ENCODE measurements at regions not wholly inside any gene's neighbourhood (a gene's known extent, or its start where the extent isn't known, plus 50 kb on each side); places are given as distances from the start of the nearest gene placed in this dataset.

DNA sequence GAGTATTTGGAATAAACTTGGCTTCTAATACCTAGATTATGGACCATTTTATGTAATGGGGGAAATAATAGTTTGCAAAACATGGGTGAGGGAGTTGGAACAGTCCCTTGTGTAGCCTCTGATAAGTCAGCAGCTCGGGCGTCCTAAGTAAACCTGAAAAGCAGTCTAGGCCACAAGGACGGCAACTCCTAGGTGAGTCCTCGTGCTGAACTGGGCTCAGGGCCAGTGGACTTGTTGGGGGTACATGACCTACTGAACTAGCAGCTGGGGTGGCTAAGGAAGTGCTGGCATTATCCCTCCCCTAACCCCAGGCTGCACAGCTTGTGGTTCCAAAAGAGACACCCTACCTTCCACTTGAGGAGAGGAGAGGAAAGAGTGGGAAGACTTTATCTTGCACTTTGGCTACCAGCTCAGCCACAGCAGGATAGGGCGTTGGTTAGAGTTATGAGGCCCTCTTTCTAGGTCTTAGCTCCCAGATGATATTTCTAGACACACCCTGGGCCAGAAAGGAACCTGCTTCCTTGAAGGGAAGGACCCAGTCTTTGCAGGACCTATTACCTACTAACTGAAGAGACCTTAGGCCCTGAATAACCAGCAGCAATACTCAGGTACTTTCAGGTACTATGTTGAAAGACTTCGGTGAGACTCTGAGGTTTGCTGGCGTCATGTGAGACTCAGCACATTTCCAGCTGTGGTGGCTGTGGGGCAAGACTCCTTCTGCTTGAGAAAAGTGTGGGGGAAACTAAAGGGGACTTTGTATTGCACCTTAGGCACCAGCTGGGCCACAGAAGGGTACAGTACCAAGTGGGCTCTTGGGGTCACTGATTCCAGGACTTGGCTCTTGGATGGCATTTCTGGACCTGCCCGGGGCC is 71.0 kb downstream of the AQP4 start:
- H3K27me3 ChIP-seq = no peaks in the 10 kb centered on the region
- intact Hi-C loops (cut with DNase I; ENCODE audit: low total_unique reads) (no loop called here), in situ Hi-C loops (cut with MboI; ENCODE audit: low sequenced_read_pairs in 4 of 4) (no loop called here)
- TF ChIP-seq POLR2A (IDR thresholded peaks at IDR 0.05) = no peak
- TF ChIP-seq, protein P1, sequence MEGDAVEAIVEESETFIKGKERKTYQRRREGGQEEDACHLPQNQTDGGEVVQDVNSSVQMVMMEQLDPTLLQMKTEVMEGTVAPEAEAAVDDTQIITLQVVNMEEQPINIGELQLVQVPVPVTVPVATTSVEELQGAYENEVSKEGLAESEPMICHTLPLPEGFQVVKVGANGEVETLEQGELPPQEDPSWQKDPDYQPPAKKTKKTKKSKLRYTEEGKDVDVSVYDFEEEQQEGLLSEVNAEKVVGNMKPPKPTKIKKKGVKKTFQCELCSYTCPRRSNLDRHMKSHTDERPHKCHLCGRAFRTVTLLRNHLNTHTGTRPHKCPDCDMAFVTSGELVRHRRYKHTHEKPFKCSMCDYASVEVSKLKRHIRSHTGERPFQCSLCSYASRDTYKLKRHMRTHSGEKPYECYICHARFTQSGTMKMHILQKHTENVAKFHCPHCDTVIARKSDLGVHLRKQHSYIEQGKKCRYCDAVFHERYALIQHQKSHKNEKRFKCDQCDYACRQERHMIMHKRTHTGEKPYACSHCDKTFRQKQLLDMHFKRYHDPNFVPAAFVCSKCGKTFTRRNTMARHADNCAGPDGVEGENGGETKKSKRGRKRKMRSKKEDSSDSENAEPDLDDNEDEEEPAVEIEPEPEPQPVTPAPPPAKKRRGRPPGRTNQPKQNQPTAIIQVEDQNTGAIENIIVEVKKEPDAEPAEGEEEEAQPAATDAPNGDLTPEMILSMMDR (IDR thresholded peaks at IDR 0.05 in 4 of 5, conservative IDR thresholded peaks at IDR 0.05 in 1 of 5) = no peak
- H3K4me3 ChIP-seq = no peak overlapping the region
- no peaks in the 10 kb centered on the region for H3K9me3 ChIP-seq
- no peak for ATAC-seq
- no peak overlapping the region for H3K27ac ChIP-seq
- no peaks in the 10 kb centered on the region for H3K36me3 ChIP-seq
- no peak for DNase-seq
- no peaks in the 10 kb centered on the region for H3K4me1 ChIP-seq

DNA sequence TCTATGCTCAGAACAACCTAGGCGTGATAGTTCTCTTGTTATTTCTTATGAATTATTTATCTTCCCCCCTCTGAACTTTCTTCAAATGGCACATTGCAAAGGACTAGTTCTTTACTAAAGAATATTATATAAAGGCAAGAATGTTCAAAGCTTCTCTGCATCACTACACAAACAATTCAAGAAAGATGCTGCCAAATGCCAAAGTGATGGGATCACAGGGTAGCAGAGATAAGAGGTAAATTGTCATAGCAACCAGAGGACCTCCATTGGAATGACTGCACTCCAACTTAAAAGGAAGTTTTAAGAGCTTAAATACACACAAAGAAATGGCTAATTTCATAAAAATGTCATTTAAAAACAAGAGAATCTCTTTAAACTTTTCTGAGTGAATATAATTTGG is 72.8 kb downstream of the AQP4 start:
- no peaks in the 10 kb centered on the region for H3K36me3 ChIP-seq
- no peaks in the 10 kb centered on the region for H3K4me1 ChIP-seq
- H3K9me3 ChIP-seq = no peaks in the 10 kb centered on the region
- in situ Hi-C loops (cut with MboI; ENCODE audit: low sequenced_read_pairs in 4 of 4) = no loop called here
- H3K4me3 ChIP-seq = no peak overlapping the region
- intact Hi-C loops (cut with DNase I; ENCODE audit: low total_unique reads) = no loop called here
- ATAC-seq (no peak), DNase-seq (no peak)
- H3K27ac ChIP-seq = no peak overlapping the region
- H3K27me3 ChIP-seq = no peaks in the 10 kb centered on the region
- TF ChIP-seq, protein P1 (IDR thresholded peaks at IDR 0.05 in 4 of 5, conservative IDR thresholded peaks at IDR 0.05 in 1 of 5) = no peak
- TF ChIP-seq POLR2A (IDR thresholded peaks at IDR 0.05) = no peak

DNA sequence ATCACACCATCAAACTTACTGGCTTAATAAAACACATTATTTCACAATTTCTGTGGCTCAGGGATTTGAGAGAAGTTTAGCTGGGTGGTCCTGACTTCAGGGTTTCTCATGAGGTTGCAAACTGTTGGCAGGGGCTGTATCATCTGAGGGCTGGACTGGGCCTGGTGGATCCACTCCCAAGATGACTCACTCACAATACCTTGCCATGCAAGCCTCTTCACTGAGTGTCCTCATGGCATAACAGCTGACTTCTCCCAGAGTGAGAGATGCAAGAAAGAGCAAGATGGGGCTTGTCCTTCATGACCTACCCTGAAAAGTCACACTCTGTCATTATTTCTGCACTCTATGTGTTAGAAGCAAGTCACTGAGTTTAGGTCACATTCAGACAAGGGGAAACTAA is 73.8 kb downstream of the AQP4 start:
- no peak for TF ChIP-seq POLR2A (IDR thresholded peaks at IDR 0.05)
- TF ChIP-seq, protein P1 (IDR thresholded peaks at IDR 0.05 in 4 of 5, conservative IDR thresholded peaks at IDR 0.05 in 1 of 5) = no peak
- ATAC-seq (no peak), DNase-seq (no peak)
- Histone ChIP-seq H3K27me3 (no peaks in the 10 kb centered on the region), H3K4me1 (no peaks in the 10 kb centered on the region), H3K27ac (no peak overlapping the region), H3K4me3 (no peak overlapping the region), H3K36me3 (no peaks in the 10 kb centered on the region), H3K9me3 (no peaks in the 10 kb centered on the region)
- intact Hi-C loops (cut with DNase I; ENCODE audit: low total_unique reads) = no loop called here
- in situ Hi-C loops (cut with MboI; ENCODE audit: low sequenced_read_pairs in 4 of 4) = no loop called here

DNA sequence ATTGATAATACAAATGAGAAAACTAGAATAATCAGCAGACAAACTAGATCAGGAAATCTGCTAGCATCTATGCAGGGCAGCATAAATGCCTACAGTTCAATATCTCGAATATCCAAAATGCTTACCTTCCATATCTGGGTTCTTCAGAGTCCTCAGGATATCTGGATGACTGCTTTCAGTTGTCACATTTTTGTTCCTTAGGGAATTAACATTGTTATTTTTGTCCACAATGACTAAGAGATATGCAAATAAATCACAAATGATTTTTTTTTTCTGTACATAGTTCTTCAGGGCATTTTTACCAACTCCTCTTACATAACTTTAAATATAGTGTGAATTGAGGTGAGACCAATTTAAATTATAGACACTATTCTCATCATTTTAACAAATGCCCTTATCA is 80.9 kb downstream of the AQP4 start:
- Histone ChIP-seq H3K36me3 (no peaks in the 10 kb centered on the region), H3K4me3 (no peak overlapping the region), H3K27me3 (peaks cover 0 to 2% (median 0%) of the 10 kb centered on the region in 3 donors), H3K9me3 (no peaks in the 10 kb centered on the region), H3K27ac (no peak overlapping the region), H3K4me1 (no peaks in the 10 kb centered on the region)
- no peak for ATAC-seq
- intact Hi-C loops (cut with DNase I; ENCODE audit: low total_unique reads) (no loop called here), in situ Hi-C loops (cut with MboI; ENCODE audit: low sequenced_read_pairs in 4 of 4) (no loop called here)
- no peak for DNase-seq
- TF ChIP-seq POLR2A (IDR thresholded peaks at IDR 0.05) = no peak
- TF ChIP-seq, protein P1 (IDR thresholded peaks at IDR 0.05 in 4 of 5, conservative IDR thresholded peaks at IDR 0.05 in 1 of 5) = no peak

Data from gastrocnemius medialis (tissue), 4 donors.